ENCODE measurements at regions not wholly inside any gene's neighbourhood (a gene's known extent, or its start where the extent isn't known, plus 50 kb on each side); places are given as distances from the start of the nearest gene placed in this dataset.

DNA sequence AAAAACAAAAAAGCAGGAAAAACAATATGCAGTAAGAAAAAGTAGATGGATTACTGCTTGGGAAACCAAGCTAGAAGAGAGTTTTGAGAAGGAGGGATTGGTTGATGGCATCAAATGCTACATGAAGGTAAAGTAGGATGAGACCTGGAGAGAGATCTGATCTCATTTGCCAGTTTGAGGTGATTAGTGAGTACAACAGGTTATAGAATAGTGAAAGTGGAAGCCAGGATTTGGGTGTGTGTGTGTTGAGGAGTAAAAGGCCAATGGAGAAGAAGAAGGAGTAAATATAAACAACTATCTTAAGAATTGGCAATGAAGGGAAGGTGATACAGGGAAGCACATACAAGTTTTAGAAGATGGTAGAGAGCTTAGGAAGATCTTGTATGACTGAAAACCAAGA is 76.7 kb downstream of the DISP1 start (continued):
- TF ChIP-seq OSR1 (CRISPR knock-in tag; IDR thresholded peaks at IDR 0.05), result no peak
- TF ChIP-seq CSDC2 (CRISPR knock-in tag; IDR thresholded peaks at IDR 0.05), result no peak
- no peak for TF ChIP-seq ZFP3 (CRISPR knock-in tag; IDR thresholded peaks at IDR 0.05)
- no peak for TF ChIP-seq ESRRG (CRISPR knock-in tag; IDR thresholded peaks at IDR 0.05)
- no peak for TF ChIP-seq ISL1 (CRISPR knock-in tag; IDR thresholded peaks at IDR 0.05)
- TF ChIP-seq ZC3H10 (CRISPR knock-in tag; IDR thresholded peaks at IDR 0.05), result no peak
- no peak for TF ChIP-seq ZNF565 (CRISPR knock-in tag; conservative IDR thresholded peaks at IDR 0.05; ENCODE audit: low read depth)

- TF ChIP-seq POU6F1 (CRISPR knock-in tag; IDR thresholded peaks at IDR 0.05; ENCODE audit: borderline replicate concordance, low read depth), result peak; percentile 48; the same call in 1 of the 2 replicates
- no peak for TF ChIP-seq BACH2 (CRISPR knock-in tag; IDR thresholded peaks at IDR 0.05; ENCODE audit: borderline replicate concordance)
- peak; percentile 82; the same call in 1 of the 2 replicates for TF ChIP-seq TOX (CRISPR knock-in tag; IDR thresholded peaks at IDR 0.05; ENCODE audit: borderline replicate concordance)
- peak; percentile 85 for ATAC-seq
Measured at GRCh38 chr1:222892137-222892769, 77.4 kb downstream of the DISP1 start.

DNA sequence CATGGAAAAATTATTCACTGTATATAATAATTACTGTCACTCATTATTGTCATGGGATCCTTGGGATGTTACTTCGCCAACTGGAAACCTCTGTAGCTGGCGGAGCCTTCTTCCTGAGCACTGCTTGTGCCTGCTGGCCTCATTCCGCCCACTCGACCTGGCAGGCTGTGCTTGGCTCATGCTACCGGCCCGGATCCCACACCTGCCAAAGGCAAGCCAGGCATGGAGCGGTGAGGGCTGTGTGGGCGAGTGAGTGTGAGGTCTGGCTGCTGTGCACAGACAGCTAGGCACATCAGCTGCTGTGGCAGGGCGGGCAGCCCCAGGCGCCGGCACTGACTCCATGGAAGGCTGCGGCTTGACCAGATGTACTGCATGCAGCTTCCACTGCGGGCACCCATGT is 78.4 kb downstream of the DISP1 start:
- no peak for TF ChIP-seq ZNF70 (CRISPR knock-in tag; IDR thresholded peaks at IDR 0.05)
- no peak for TF ChIP-seq ZNF8 (CRISPR knock-in tag; IDR thresholded peaks at IDR 0.05)
- TF ChIP-seq ARNTL (CRISPR knock-in tag; IDR thresholded peaks at IDR 0.05; ENCODE audit: borderline replicate concordance, low read depth), result no peak
- TF ChIP-seq CSDC2 (CRISPR knock-in tag; IDR thresholded peaks at IDR 0.05), result no peak
- no peak for TF ChIP-seq ISL1 (CRISPR knock-in tag; IDR thresholded peaks at IDR 0.05)
- ATAC-seq, result no peak

GRCh38 chr1:222894331-222894730 is 79.5 kb downstream of the DISP1 start:
- ATAC-seq, result no peak
- TF ChIP-seq OSR1 (CRISPR knock-in tag; IDR thresholded peaks at IDR 0.05) (no peak), ESRRG (CRISPR knock-in tag; IDR thresholded peaks at IDR 0.05) (no peak), ZNF70 (CRISPR knock-in tag; IDR thresholded peaks at IDR 0.05) (no peak), TCF4 (CRISPR knock-in tag; IDR thresholded peaks at IDR 0.05; ENCODE audit: borderline replicate concordance) (no peak), ZNF8 (CRISPR knock-in tag; IDR thresholded peaks at IDR 0.05) (no peak), TSHZ2 (CRISPR knock-in tag; IDR thresholded peaks at IDR 0.05) (no peak), GLIS3 (CRISPR knock-in tag; IDR thresholded peaks at IDR 0.05) (no peak), PPARA (CRISPR knock-in tag; IDR thresholded peaks at IDR 0.05; ENCODE audit: borderline replicate concordance) (no peak)
- TF ChIP-seq, protein P1, sequence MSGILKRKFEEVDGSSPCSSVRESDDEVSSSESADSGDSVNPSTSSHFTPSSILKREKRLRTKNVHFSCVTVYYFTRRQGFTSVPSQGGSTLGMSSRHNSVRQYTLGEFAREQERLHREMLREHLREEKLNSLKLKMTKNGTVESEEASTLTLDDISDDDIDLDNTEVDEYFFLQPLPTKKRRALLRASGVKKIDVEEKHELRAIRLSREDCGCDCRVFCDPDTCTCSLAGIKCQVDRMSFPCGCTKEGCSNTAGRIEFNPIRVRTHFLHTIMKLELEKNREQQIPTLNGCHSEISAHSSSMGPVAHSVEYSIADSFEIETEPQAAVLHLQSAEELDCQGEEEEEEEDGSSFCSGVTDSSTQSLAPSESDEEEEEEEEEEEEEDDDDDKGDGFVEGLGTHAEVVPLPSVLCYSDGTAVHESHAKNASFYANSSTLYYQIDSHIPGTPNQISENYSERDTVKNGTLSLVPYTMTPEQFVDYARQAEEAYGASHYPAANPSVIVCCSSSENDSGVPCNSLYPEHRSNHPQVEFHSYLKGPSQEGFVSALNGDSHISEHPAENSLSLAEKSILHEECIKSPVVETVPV (CRISPR knock-in tag; IDR thresholded peaks at IDR 0.05), result no peak

DNA sequence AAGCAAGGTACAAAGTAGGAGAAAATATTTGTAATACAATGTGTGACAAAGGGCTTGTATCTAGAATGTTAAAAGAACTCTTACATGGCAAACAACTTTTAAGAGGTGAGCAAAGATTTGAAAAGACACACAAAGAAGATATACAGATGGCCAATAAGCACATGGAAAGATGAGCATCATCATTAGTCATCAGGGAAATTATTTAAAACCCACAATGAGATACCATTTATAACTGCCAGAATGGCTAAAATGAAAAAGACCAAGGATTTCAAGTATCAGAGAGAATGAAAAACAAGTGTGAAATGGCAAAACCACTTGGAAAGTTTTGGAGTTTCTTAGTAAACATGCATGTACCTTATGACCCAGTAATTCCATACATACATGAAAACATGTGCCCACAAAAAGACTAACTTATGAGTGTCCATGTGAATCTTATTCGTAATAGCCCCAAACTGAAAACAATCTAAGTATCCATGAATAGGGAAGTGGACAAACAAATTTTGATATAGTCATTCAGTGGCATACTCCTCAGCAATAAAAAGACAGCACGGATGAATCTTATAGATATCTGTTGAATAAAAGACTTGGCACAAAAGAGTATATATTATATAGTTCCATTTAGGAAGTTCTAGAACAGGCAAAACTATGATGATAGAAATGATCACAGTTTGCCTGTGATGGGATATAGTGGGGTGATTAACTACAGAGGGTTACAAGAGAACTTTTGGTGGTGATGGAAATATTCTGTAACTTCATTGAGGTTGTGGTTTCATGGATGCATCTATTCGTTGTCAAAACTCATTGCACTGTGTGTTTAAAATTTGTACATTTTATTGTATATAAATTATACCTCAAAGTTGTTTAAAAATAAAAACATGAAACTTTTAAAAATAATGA is 82.0 kb downstream of the DISP1 start:
- peak; percentile 40; the same call in 1 of the 2 replicates for TF ChIP-seq ZC3H10 (CRISPR knock-in tag; IDR thresholded peaks at IDR 0.05)
- TF ChIP-seq TCF4 (CRISPR knock-in tag; IDR thresholded peaks at IDR 0.05; ENCODE audit: borderline replicate concordance), result no peak
- peak; percentile 87; the same call in 1 of the 2 replicates for TF ChIP-seq TOX (CRISPR knock-in tag; IDR thresholded peaks at IDR 0.05; ENCODE audit: borderline replicate concordance)
- no peak for TF ChIP-seq ESRRG (CRISPR knock-in tag; IDR thresholded peaks at IDR 0.05)
- peak; percentile 47 for ATAC-seq
